ENCODE measurements at regions not wholly inside any gene's neighbourhood (a gene's known extent, or its start where the extent isn't known, plus 50 kb on each side); places are given as distances from the start of the nearest gene placed in this dataset.

- TF ChIP-seq CREB1 (IDR thresholded peaks at IDR 0.05; ENCODE audit: low read depth): no peak
- TF ChIP-seq TAF1 (IDR thresholded peaks at IDR 0.05; ENCODE audit: low read depth): no peak
- no peak for TF ChIP-seq USF1 (IDR thresholded peaks at IDR 0.05)
Observed at GRCh38 chr2:196247976-196248280, 76.5 kb upstream of the STK17B start.
